Right lobe of liver (tissue), 4 donors: ENCODE measurements at regions not wholly inside any gene's neighbourhood (a gene's known extent, or its start where the extent isn't known, plus 50 kb on each side); places are given as distances from the start of the nearest gene placed in this dataset.

Experiments
- POLR2A ChIP-seq: fragments of 450-650 bp; IDR thresholded peaks from one replicate; pipeline ENCODE4 v1.6.1; 2017; ENCODE audit warnings: antibody characterized with exemption, mild to moderate bottlenecking
- TF ChIP-seq, protein P1 (sequence below), 4 donors: fragments of 200-600 bp in 3 of 4; fragments of 450-650 bp in 1 of 4; IDR thresholded peaks; one replicate each; pipeline versions ENCODE4 v1.5.1 to v1.8.0; 2016 to 2022; ENCODE audit warnings: antibody characterized with exemption in 4 of 4, mild to moderate bottlenecking in 2 of 4
- donor health status: DM: no; HTN: no; CAD: no.
- donor health status: DM: no; HTN: no; CAD: no.
- donor health status: DM: no; HTN: yes; CAD: no.

DNA sequence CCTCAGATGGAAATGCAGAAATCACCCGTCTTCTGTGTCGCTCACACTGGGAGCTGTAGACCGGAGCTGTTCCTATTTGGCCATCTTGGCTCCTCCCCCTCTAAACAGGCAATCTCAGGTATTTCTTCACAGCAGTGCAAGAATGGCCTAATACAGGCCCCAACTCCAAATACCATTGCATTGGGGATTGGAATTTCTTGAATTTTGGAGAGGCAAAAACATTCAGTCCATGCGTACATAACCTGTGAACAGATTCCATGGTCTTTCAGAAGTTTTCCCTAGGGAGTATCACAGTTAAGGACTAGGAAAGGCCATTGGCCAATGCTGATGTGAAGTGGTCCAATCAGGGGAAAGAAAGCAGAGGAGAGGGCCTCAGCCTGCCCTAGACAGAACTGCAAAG, 128.2 kb upstream of the NOCT start:
- TF ChIP-seq, protein P1, sequence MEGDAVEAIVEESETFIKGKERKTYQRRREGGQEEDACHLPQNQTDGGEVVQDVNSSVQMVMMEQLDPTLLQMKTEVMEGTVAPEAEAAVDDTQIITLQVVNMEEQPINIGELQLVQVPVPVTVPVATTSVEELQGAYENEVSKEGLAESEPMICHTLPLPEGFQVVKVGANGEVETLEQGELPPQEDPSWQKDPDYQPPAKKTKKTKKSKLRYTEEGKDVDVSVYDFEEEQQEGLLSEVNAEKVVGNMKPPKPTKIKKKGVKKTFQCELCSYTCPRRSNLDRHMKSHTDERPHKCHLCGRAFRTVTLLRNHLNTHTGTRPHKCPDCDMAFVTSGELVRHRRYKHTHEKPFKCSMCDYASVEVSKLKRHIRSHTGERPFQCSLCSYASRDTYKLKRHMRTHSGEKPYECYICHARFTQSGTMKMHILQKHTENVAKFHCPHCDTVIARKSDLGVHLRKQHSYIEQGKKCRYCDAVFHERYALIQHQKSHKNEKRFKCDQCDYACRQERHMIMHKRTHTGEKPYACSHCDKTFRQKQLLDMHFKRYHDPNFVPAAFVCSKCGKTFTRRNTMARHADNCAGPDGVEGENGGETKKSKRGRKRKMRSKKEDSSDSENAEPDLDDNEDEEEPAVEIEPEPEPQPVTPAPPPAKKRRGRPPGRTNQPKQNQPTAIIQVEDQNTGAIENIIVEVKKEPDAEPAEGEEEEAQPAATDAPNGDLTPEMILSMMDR (IDR thresholded peaks at IDR 0.05) = no peak
- TF ChIP-seq POLR2A = no peak
